ENCODE measurements at regions not wholly inside any gene's neighbourhood (a gene's known extent, or its start where the extent isn't known, plus 50 kb on each side); places are given as distances from the start of the nearest gene placed in this dataset.

- H3K79me2 ChIP-seq (ENCODE audit: insufficient read depth), result no peaks in the 10 kb centered on the region
- no peaks in the 10 kb centered on the region for H3F3A ChIP-seq (replicated peaks; ENCODE audit: insufficient read depth)
- DNase-seq, result no peak
- peaks cover 19% of the 10 kb centered on the region for H3K27me3 ChIP-seq (ENCODE audit: insufficient read depth)
- no peaks in the 10 kb centered on the region for H3K36me3 ChIP-seq (replicated peaks in 1 of 2; ENCODE audit: control insufficient read depth in 1 of 2, insufficient read depth in 2 of 2, low read length in 1 of 2)
- no peaks in the 10 kb centered on the region for H3K9me2 ChIP-seq
- no peaks in the 10 kb centered on the region for H3K9me3 ChIP-seq
- H3K4me1 ChIP-seq (ENCODE audit: control insufficient read depth in 1 of 2, insufficient read depth in 2 of 2, low read depth in 1 of 2, low read length in 1 of 2), result no peaks in the 10 kb centered on the region; a peak in 1 of 4 replicates
- no peak overlapping the region for H3K4me2 ChIP-seq
- no peak overlapping the region for H3K4me3 ChIP-seq (ENCODE audit: low read depth in 2 of 2, low read length in 1 of 2)
- TF ChIP-seq RCOR1 (IDR thresholded peaks at IDR 0.05; ENCODE audit: low read length), result no peak
- TF ChIP-seq JUND (IDR thresholded peaks at IDR 0.05), result no peak
- no peak for TF ChIP-seq ZBTB33 (IDR thresholded peaks at IDR 0.05; ENCODE audit: borderline replicate concordance, low read depth)
- no peak for TF ChIP-seq TAF1 (IDR thresholded peaks at IDR 0.05; ENCODE audit: borderline replicate concordance, low read depth, low read length)
- H4K20me1 ChIP-seq (ENCODE audit: insufficient read depth), result no peaks in the 10 kb centered on the region
- ChIA-PET POLR2A (no interaction called here), CTCF (interaction anchor here (1.0 to 1.2 kb wide), 2 partner anchors 10 to 16 kb away, joined by 3 read pairs; no protein-coding TSS in a partner anchor)
- no peak overlapping the region for H3K27ac ChIP-seq (ENCODE audit: low read depth in 2 of 2, low read length in 1 of 2)
- no peak overlapping the region for H2AFZ ChIP-seq (ENCODE audit: low read depth)
- no peak overlapping the region for H3K9ac ChIP-seq
- 63% methylated on average over 9 of the region's 9 CpGs for WGBS (ENCODE audit: low lambda C conversion rate)
Observed at GRCh38 chr1:114299331-114299975, 145.8 kb upstream of the SYT6 start.

- Histone ChIP-seq H3K9ac (no peak overlapping the region), H3F3A (replicated peaks; ENCODE audit: insufficient read depth) (no peaks in the 10 kb centered on the region), H2AFZ (ENCODE audit: low read depth) (no peak overlapping the region), H3K36me3 (replicated peaks in 1 of 2; ENCODE audit: control insufficient read depth in 1 of 2, insufficient read depth in 2 of 2, low read length in 1 of 2) (no peaks in the 10 kb centered on the region), H3K9me3 (no peaks in the 10 kb centered on the region), H3K79me2 (ENCODE audit: insufficient read depth) (no peaks in the 10 kb centered on the region), H3K4me3 (ENCODE audit: low read depth in 2 of 2, low read length in 1 of 2) (no peak overlapping the region), H3K27ac (ENCODE audit: low read depth in 2 of 2, low read length in 1 of 2) (no peak overlapping the region), H3K27me3 (ENCODE audit: insufficient read depth) (peaks cover 19% of the 10 kb centered on the region), H4K20me1 (ENCODE audit: insufficient read depth) (no peaks in the 10 kb centered on the region), H3K4me1 (ENCODE audit: control insufficient read depth in 1 of 2, insufficient read depth in 2 of 2, low read depth in 1 of 2, low read length in 1 of 2) (no peaks in the 10 kb centered on the region; a peak in 1 of 4 replicates), H3K4me2 (no peak overlapping the region), H3K9me2 (no peaks in the 10 kb centered on the region)
- WGBS (ENCODE audit: low lambda C conversion rate), result 71% methylated on average over 12 of the region's 12 CpGs
- ChIA-PET POLR2A (no interaction called here), CTCF (interaction anchor here (1.0 kb wide), 1 partner anchor 15 kb away, joined by 3 read pairs; no protein-coding TSS in a partner anchor)
- no peak for DNase-seq
- TF ChIP-seq MEF2A (IDR thresholded peaks at IDR 0.05; ENCODE audit: borderline replicate concordance, low read depth) (no peak), RCOR1 (IDR thresholded peaks at IDR 0.05; ENCODE audit: low read length) (no peak), SIN3A (IDR thresholded peaks at IDR 0.05; ENCODE audit: borderline replicate concordance, low read depth, low read length) (no peak), GABPA (IDR thresholded peaks at IDR 0.05; ENCODE audit: low read depth) (no peak), CHD2 (IDR thresholded peaks at IDR 0.05; ENCODE audit: low read length, partially characterized antibody) (no peak), POLR2AphosphoS5 (IDR thresholded peaks at IDR 0.05; ENCODE audit: low read depth, low read length) (no peak), RAD21 (IDR thresholded peaks at IDR 0.05; ENCODE audit: low read length) (no peak), IRF3 (IDR thresholded peaks at IDR 0.05; ENCODE audit: low read depth, low read length) (no peak), REST (IDR thresholded peaks at IDR 0.05; ENCODE audit: low read depth, low read length) (no peak), NFIC (IDR thresholded peaks at IDR 0.05; ENCODE audit: borderline replicate concordance) (no peak), FOSL2 (IDR thresholded peaks at IDR 0.05; ENCODE audit: borderline replicate concordance, low read depth) (no peak), YY1 (IDR thresholded peaks at IDR 0.05; ENCODE audit: low read depth) (no peak), ELF1 (IDR thresholded peaks at IDR 0.05) (no peak), SMC3 (IDR thresholded peaks at IDR 0.05; ENCODE audit: low read depth, low read length) (no peak), ZBTB33 (IDR thresholded peaks at IDR 0.05; ENCODE audit: borderline replicate concordance, low read depth) (no peak), USF2 (IDR thresholded peaks at IDR 0.05; ENCODE audit: borderline replicate concordance, low read depth, low read length) (no peak)
Observed at GRCh38 chr1:114298008-114298407, 144.3 kb upstream of the SYT6 start.
